ENCODE measurements at regions not wholly inside any gene's neighbourhood (a gene's known extent, or its start where the extent isn't known, plus 50 kb on each side); places are given as distances from the start of the nearest gene placed in this dataset.

DNA sequence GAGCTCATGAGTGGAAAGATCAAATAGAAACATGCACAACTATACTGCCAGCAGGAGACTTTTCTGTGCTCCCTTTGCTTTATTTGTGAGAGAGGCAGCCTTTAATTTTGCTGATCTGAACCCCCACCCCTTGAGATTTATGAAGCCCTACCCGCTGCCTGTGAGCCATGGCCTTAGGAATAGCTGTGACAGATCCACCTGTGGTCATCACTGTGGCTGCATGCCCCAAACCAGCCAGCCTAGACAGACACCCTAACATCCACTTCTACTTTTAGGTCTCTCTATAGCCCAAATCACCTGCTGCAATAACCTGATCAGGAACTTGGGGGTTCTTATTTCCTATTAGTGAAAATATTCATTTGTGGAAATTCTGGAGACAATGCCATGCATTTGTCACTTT is 196.2 kb downstream of the C1orf94 start:
- no TSS peak for BruUV-seq (replicated peaks)
- CTCF ChIA-PET, result no interaction called here
- FAIRE-seq (no peak), DNase-seq (ENCODE audit: low read depth, low spot score) (no peak)
- intact Hi-C loops (cut with micrococcal nuclease), result no loop called here
- Histone ChIP-seq H3K4me3 (replicated peaks in 1 of 3; ENCODE audit: insufficient read depth in 1 of 3, low read depth in 1 of 3, low read length in 3 of 3) (no peak overlapping the region), H3K9me3 (replicated peaks; ENCODE audit: control insufficient read depth, insufficient read depth, low read length) (no peaks in the 10 kb centered on the region), H3K9me1 (replicated peaks; ENCODE audit: control insufficient read depth, extremely low read depth, insufficient read depth, low read length) (no peaks in the 10 kb centered on the region), H3K79me2 (ENCODE audit: control insufficient read depth, insufficient read depth, low read length) (no peaks in the 10 kb centered on the region), H4K20me1 (replicated peaks; ENCODE audit: control insufficient read depth, extremely low read depth, insufficient read depth, low read length) (no peaks in the 10 kb centered on the region), H3K36me3 (ENCODE audit: control insufficient read depth in 2 of 2, extremely low read depth in 1 of 2, insufficient read depth in 2 of 2, low read length in 2 of 2) (no peaks in the 10 kb centered on the region), H3K27me3 (ENCODE audit: control insufficient read depth in 2 of 2, insufficient read depth in 2 of 2, low read length in 2 of 2) (no peaks in the 10 kb centered on the region), H3K4me1 (ENCODE audit: control insufficient read depth, extremely low read depth, insufficient read depth, low read length) (no peaks in the 10 kb centered on the region), H3K9ac (replicated peaks; ENCODE audit: extremely low read depth, insufficient read depth, low read length) (no peak overlapping the region), H2AFZ (ENCODE audit: low read depth, low read length) (no peak overlapping the region), H3K27ac (ENCODE audit: insufficient read depth, low read depth, low read length) (no peak overlapping the region), H3K4me2 (ENCODE audit: insufficient read depth, low read length) (no peak overlapping the region)
- POLR2A ChIA-PET, result no interaction called here
- TF ChIP-seq JUN (IDR thresholded peaks at IDR 0.05; ENCODE audit: borderline replicate concordance, insufficient read depth, insufficient read length, low read depth) (no peak), FOS (IDR thresholded peaks at IDR 0.05; ENCODE audit: borderline replicate concordance, insufficient read depth, low read length) (no peak), POLR2AphosphoS5 (IDR thresholded peaks at IDR 0.05; ENCODE audit: insufficient read depth, low read depth, low read length) (no peak), POLR2A (IDR thresholded peaks at IDR 0.05; ENCODE audit: low read depth, low read length) (no peak), MYC (IDR thresholded peaks at IDR 0.05; ENCODE audit: low read depth, low read length) (no peak), EZH2 (IDR thresholded peaks at IDR 0.05; ENCODE audit: borderline replicate concordance, low read depth, low read length, severe bottlenecking) (no peak), GATA2 (IDR thresholded peaks at IDR 0.05; ENCODE audit: insufficient read depth, insufficient read length, low read depth, low read length) (no peak)
- TF ChIP-seq, protein P1, sequence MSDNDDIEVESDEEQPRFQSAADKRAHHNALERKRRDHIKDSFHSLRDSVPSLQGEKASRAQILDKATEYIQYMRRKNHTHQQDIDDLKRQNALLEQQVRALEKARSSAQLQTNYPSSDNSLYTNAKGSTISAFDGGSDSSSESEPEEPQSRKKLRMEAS (IDR thresholded peaks at IDR 0.05; ENCODE audit: insufficient read depth, insufficient read length), result no peak
- TF ChIP-seq, protein P2, sequence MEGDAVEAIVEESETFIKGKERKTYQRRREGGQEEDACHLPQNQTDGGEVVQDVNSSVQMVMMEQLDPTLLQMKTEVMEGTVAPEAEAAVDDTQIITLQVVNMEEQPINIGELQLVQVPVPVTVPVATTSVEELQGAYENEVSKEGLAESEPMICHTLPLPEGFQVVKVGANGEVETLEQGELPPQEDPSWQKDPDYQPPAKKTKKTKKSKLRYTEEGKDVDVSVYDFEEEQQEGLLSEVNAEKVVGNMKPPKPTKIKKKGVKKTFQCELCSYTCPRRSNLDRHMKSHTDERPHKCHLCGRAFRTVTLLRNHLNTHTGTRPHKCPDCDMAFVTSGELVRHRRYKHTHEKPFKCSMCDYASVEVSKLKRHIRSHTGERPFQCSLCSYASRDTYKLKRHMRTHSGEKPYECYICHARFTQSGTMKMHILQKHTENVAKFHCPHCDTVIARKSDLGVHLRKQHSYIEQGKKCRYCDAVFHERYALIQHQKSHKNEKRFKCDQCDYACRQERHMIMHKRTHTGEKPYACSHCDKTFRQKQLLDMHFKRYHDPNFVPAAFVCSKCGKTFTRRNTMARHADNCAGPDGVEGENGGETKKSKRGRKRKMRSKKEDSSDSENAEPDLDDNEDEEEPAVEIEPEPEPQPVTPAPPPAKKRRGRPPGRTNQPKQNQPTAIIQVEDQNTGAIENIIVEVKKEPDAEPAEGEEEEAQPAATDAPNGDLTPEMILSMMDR (IDR thresholded peaks at IDR 0.05; ENCODE audit: extremely low read depth in 1 of 2, insufficient read depth in 1 of 2, low read depth in 1 of 2, low read length in 2 of 2), result no peak
- dilution Hi-C loops (cut with MboI; ENCODE audit: extremely low pct_ligation_motif_present, low sequenced_read_pairs), result no loop called here

Data from endothelial cell of umbilical vein (primary cell).